HCT116 (cell line): ENCODE measurements at regions not wholly inside any gene's neighbourhood (a gene's known extent, or its start where the extent isn't known, plus 50 kb on each side); places are given as distances from the start of the nearest gene placed in this dataset.
A peak's percentile ranks its signal among the peaks of the same experiment; 100 is the strongest.

Experiments
- ATAC-seq: fragments of 200-7000 bp; cut with Tn5 transposase; 2 replicates; pipeline ENCODE4 v1.9.1; 2020; ENCODE audit warnings: mild to moderate bottlenecking, moderate library complexity
- BruUV-seq: library from RNA; stranded (reverse); fragments of 400-500 nt; replicated peaks from 2 replicates; lab custom pipeline; 2021; lab: Mats Ljungman, UMichigan
- CTCF ChIA-PET: fragments of 300-600 bp; sonication (Branson Sonifier 250); formaldehyde crosslinking; loops from one replicate; lab custom pipeline; 2021; ENCODE audit warnings: antibody characterized with exemption; lab: Charles Lee
- POLR2A ChIA-PET: fragments of 300-600, 350-600 bp; sonication (Branson Sonifier 250); formaldehyde crosslinking; loops from one replicate; lab custom pipeline; 2021; ENCODE audit warnings: antibody characterized with exemption; lab: Charles Lee
- RAD21 ChIA-PET, 2 experiments: fragments of 300-600 bp; sonication (Branson Sonifier 250); formaldehyde crosslinking; loops; one replicate each; lab custom pipeline; 2023; ENCODE audit warnings: low total read pairs in 2 of 2; ENCODE audit not compliant: uncharacterized antibody in 2 of 2, unreplicated experiment in 2 of 2, low non-redundant PET in 1 of 2; lab: Charles Lee
- DNase-seq: peaks from one replicate; pipeline ENCODE4 v3.0.0-alpha.2; 2010; ENCODE audit warnings: low read depth, low spot score
- H2AFZ ChIP-seq: fragments of 200-600 bp; shearing (Covaris generic), sonication (generic); 2 replicates; pipeline ENCODE4 v1.6.1; 2017; ENCODE audit warnings: low read depth, mixed run types, mixed read lengths, antibody characterized with exemption, low read length; ENCODE audit not compliant: poor library complexity, severe bottlenecking
- H3K27ac ChIP-seq: 2 replicates; pipeline ENCODE4 v1.5.1; 2012; ENCODE audit warnings: low read depth, low read length
- H3K27me3 ChIP-seq: fragments of 200-600 bp; sonication (generic); 2 replicates; pipeline ENCODE4 v1.6.1; 2016; ENCODE audit warnings: mixed run types, low read length, mixed read lengths; ENCODE audit not compliant: insufficient read depth
- H3K36me3 ChIP-seq, 2 experiments: fragments of 200-500 bp in 1 of 2; fragments of 200-600 bp in 1 of 2; sonication (Bioruptor generic) in 1 of 2; sonication (generic) in 1 of 2; 2 replicates each; pipeline versions ENCODE4 v1.5.1 to v1.6.1; 2014 to 2016; ENCODE audit warnings: low read length in 2 of 2, inconsistent platforms in 1 of 2, mixed read lengths in 1 of 2, mixed run types in 1 of 2; ENCODE audit not compliant: insufficient read depth in 2 of 2, control insufficient read depth in 1 of 2
- H3K4me1 ChIP-seq, 2 experiments: fragments of 200-600 bp in 1 of 2; sonication (generic) in 1 of 2; 2 replicates each; pipeline versions ENCODE4 v1.5.1 to v1.6.1; 2012 to 2017; ENCODE audit warnings: low read length in 2 of 2, inconsistent platforms in 1 of 2, mild to moderate bottlenecking in 1 of 2, mixed read lengths in 1 of 2, mixed run types in 1 of 2, moderate library complexity in 1 of 2; ENCODE audit not compliant: insufficient read depth in 2 of 2, control insufficient read depth in 1 of 2
- H3K4me2 ChIP-seq: fragments of 200-600 bp; sonication (generic); 2 replicates; pipeline ENCODE4 v1.6.1; 2017; ENCODE audit warnings: mixed run types, low read length, mixed read lengths
- H3K4me3 ChIP-seq, 2 experiments: fragments of 200-600 bp in 1 of 2; sonication (generic) in 1 of 2; replicated peaks in 1 of 2; 2 replicates each; pipeline ENCODE4 v1.5.1; 2011 to 2016; ENCODE audit warnings: low read length in 2 of 2, control low read depth in 1 of 2, low read depth in 1 of 2, mild to moderate bottlenecking in 1 of 2, mixed read lengths in 1 of 2, mixed run types in 1 of 2
- H3K79me2 ChIP-seq: fragments of 200-600 bp; sonication (generic); 2 replicates; pipeline ENCODE4 v1.6.1; 2017; ENCODE audit warnings: mild to moderate bottlenecking, mixed run types, low read length, moderate library complexity, mixed read lengths; ENCODE audit not compliant: insufficient read depth
- H3K9ac ChIP-seq: fragments of 200-600 bp; sonication (generic); 2 replicates; pipeline ENCODE4 v1.6.1; 2016; ENCODE audit warnings: low read length, mixed read lengths
- H3K9me2 ChIP-seq: fragments of 200-600 bp; sonication (generic), shearing (Covaris generic); 2 replicates; pipeline ENCODE4 v1.6.1; 2017; ENCODE audit warnings: mixed run types, mild to moderate bottlenecking, moderate library complexity; ENCODE audit not compliant: insufficient read depth
- H3K9me3 ChIP-seq, 2 experiments: fragments of 200-500 bp in 1 of 2; fragments of 200-600 bp in 1 of 2; sonication (Bioruptor generic) in 1 of 2; sonication (generic) in 1 of 2; 2 replicates each; pipeline ENCODE4 v1.6.1; 2014 to 2017; ENCODE audit warnings: low read length in 2 of 2, mixed read lengths in 2 of 2, inconsistent platforms in 1 of 2, low read depth in 1 of 2, mild to moderate bottlenecking in 1 of 2, mixed run types in 1 of 2, moderate library complexity in 1 of 2; ENCODE audit not compliant: control insufficient read depth in 1 of 2, insufficient read depth in 1 of 2
- H4K20me1 ChIP-seq: fragments of 200-600 bp; sonication (generic), shearing (Covaris generic); 2 replicates; pipeline ENCODE4 v1.6.1; 2017; ENCODE audit warnings: mixed run types, mild to moderate bottlenecking, moderate library complexity; ENCODE audit not compliant: insufficient read depth
- CBX3 ChIP-seq: IDR thresholded peaks from 2 replicates; pipeline ENCODE4 v1.6.1; 2012; ENCODE audit warnings: low read depth
- EZH2 ChIP-seq: fragments of 200-600 bp; sonication (generic); IDR thresholded peaks from 2 replicates; pipeline ENCODE4 v1.6.1; 2017; ENCODE audit warnings: antibody characterized with exemption, mixed run types
- EZH2phosphoT487 ChIP-seq: fragments of 200-600 bp; IDR thresholded peaks from 2 replicates; pipeline ENCODE4 v1.6.1; 2018; ENCODE audit warnings: antibody characterized with exemption, borderline replicate concordance
- FOSL1 ChIP-seq: IDR thresholded peaks from 2 replicates; pipeline ENCODE4 v1.6.1; 2012; ENCODE audit warnings: low read depth
- POLR2A ChIP-seq: IDR thresholded peaks from 2 replicates; pipeline ENCODE4 v1.7.0; 2011; ENCODE audit warnings: borderline replicate concordance; ENCODE audit not compliant: insufficient read depth, insufficient read length; ENCODE audit errors: extremely low read depth
- POLR2AphosphoS5 ChIP-seq: IDR thresholded peaks from 2 replicates; pipeline ENCODE4 v1.6.1; 2011; ENCODE audit warnings: mild to moderate bottlenecking, low read depth, low read length, moderate library complexity
- RAD21 ChIP-seq: IDR thresholded peaks from 2 replicates; pipeline ENCODE4 v1.6.1; 2012; ENCODE audit warnings: low read depth, mild to moderate bottlenecking
- ZNF274 ChIP-seq: fragments of 200-500 bp; sonication (Bioruptor generic); IDR thresholded peaks from 2 replicates; pipeline ENCODE4 v1.6.1; 2014; ENCODE audit warnings: mild to moderate bottlenecking, low read depth, low read length, inconsistent platforms
- intact Hi-C: fragments of 100-400 bp; cut with micrococcal nuclease; formaldehyde crosslinking; loops from 2 replicates; pipeline ENCODE4 v1.10.0; 2022
- TF ChIP-seq, protein P1 (sequence below): IDR thresholded peaks from 2 replicates; pipeline ENCODE4 v1.6.1; 2011; ENCODE audit warnings: mild to moderate bottlenecking, low read length, moderate library complexity; ENCODE audit not compliant: insufficient replicate concordance; ENCODE audit errors: extremely low read depth
- TF ChIP-seq, protein P2 (sequence below), 3 experiments: fragments of 200-600 bp in 1 of 3; sonication (generic) in 1 of 3; IDR thresholded peaks in 2 of 3; conservative IDR thresholded peaks in 1 of 3; 2 replicates each; pipeline ENCODE4 v1.5.1; 2012 to 2017; ENCODE audit warnings: low read depth in 2 of 3, low read length in 2 of 3, antibody characterized with exemption in 1 of 3, borderline replicate concordance in 1 of 3, control low read depth in 1 of 3, mild to moderate bottlenecking in 1 of 3, mixed read lengths in 1 of 3, mixed run types in 1 of 3, moderate library complexity in 1 of 3; ENCODE audit not compliant: insufficient read depth in 1 of 3

DNA sequence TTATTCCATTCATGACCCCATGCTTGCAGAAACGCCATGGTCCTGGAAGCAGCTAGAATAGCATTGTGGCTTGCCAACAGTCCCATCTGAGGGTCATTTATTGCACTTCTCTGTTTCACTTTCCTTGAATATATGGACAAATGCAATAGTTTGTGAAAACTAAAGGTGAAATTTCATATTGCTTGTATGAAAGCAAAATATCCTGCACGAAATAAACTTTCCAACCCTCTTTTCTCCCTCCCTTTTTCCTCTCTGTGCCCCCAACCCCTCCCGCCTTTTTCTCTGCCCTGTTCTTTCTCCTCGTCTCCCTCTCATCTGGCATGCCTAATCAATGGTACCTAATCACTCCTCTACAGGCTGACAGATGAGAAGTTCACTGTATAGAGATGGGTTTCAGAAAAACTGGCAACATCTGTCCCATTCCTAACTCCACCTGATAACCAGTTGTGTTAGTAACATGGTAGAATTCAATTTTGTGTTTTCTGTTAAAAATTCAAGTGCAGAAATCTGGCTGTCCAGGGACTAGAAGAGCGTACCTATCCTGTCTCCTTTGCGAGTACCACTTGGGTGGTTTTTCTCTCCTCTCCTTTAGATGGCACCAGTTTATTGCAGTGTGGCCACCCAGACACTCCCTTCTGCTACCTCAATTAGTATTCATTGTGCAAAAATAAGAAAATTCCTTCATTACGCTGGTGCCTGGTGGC lies 198.6 kb downstream of the FOXA2 start:
- intact Hi-C loops, result loop anchor here (1.0 kb wide), 2 partner anchors 201 to 299 kb away; no protein-coding TSS in a partner anchor
- Histone ChIP-seq H3K27me3 (no peaks in the 10 kb centered on the region), H3K9ac (no peak overlapping the region), H3K9me2 (no peaks in the 10 kb centered on the region), H3K36me3 (no peaks in the 10 kb centered on the region), H4K20me1 (no peaks in the 10 kb centered on the region), H3K4me1 (peaks cover 17 to 33% of the 10 kb centered on the region in 2 experiments), H3K4me2 (no peak overlapping the region), H3K79me2 (no peaks in the 10 kb centered on the region), H3K27ac (no peak overlapping the region), H3K4me3 (no peak overlapping the region), H2AFZ (no peak overlapping the region), H3K9me3 (no peaks in the 10 kb centered on the region)
- TF ChIP-seq POLR2AphosphoS5 (no peak), RAD21 (peak; percentile 81), FOSL1 (no peak), POLR2A (no peak), CBX3 (no peak), ZNF274 (no peak), EZH2phosphoT487 (no peak), EZH2 (no peak)
- TF ChIP-seq, protein P1, sequence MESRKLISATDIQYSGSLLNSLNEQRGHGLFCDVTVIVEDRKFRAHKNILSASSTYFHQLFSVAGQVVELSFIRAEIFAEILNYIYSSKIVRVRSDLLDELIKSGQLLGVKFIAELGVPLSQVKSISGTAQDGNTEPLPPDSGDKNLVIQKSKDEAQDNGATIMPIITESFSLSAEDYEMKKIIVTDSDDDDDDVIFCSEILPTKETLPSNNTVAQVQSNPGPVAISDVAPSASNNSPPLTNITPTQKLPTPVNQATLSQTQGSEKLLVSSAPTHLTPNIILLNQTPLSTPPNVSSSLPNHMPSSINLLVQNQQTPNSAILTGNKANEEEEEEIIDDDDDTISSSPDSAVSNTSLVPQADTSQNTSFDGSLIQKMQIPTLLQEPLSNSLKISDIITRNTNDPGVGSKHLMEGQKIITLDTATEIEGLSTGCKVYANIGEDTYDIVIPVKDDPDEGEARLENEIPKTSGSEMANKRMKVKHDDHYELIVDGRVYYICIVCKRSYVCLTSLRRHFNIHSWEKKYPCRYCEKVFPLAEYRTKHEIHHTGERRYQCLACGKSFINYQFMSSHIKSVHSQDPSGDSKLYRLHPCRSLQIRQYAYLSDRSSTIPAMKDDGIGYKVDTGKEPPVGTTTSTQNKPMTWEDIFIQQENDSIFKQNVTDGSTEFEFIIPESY, result no peak
- TF ChIP-seq, protein P2, sequence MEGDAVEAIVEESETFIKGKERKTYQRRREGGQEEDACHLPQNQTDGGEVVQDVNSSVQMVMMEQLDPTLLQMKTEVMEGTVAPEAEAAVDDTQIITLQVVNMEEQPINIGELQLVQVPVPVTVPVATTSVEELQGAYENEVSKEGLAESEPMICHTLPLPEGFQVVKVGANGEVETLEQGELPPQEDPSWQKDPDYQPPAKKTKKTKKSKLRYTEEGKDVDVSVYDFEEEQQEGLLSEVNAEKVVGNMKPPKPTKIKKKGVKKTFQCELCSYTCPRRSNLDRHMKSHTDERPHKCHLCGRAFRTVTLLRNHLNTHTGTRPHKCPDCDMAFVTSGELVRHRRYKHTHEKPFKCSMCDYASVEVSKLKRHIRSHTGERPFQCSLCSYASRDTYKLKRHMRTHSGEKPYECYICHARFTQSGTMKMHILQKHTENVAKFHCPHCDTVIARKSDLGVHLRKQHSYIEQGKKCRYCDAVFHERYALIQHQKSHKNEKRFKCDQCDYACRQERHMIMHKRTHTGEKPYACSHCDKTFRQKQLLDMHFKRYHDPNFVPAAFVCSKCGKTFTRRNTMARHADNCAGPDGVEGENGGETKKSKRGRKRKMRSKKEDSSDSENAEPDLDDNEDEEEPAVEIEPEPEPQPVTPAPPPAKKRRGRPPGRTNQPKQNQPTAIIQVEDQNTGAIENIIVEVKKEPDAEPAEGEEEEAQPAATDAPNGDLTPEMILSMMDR (IDR thresholded peaks at IDR 0.05 in 2 of 3, conservative IDR thresholded peaks at IDR 0.05 in 1 of 3; ENCODE audit: borderline replicate concordance in 1 of 3, insufficient read depth in 1 of 3, low read depth in 2 of 3, low read length in 2 of 3), result peak; percentile 31 to 52 (median 42); a peak in 4 of 6 replicates
- RAD21 ChIA-PET, result no interaction called here
- POLR2A ChIA-PET, result no interaction called here
- no TSS peak for BruUV-seq
- DNase-seq (no peak), ATAC-seq (peak; percentile 51)
- CTCF ChIA-PET, result no interaction called here
